Inferior parietal cortex (tissue), 1 donor: ENCODE measurements at regions not wholly inside any gene's neighbourhood (a gene's known extent, or its start where the extent isn't known, plus 50 kb on each side); places are given as distances from the start of the nearest gene placed in this dataset.

Experiments used
- DNase-seq: peaks from one replicate; pipeline ENCODE4 v3.0.0-alpha.2; 2016; ENCODE audit errors: extremely low spot score

DNA sequence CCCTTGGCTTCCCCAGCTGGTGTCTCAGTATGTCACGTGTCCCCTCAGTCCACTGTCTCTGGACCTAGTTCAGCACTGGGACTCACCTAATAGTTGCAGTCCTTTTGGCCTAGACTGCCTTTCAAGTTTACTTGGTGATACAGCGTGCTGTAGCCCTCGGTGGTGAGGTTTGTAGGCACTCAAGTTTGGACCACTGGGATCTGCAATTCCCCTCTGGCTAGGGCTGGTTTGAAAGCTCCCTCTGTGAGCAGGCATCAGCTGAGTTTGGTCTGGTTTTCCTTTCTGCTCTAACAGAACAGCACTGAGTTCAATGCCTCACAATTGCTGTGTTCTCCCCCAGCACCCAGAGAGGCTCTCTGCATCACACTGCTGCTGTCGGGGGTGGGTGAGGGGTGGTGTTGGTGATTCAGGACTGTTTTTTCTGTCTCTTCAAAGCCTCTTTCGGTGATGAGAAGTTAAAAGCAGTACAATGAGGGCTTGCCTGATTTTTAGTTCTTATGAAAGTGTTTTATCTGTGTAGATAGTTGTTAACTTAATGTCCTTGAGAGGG lies 494.2 kb downstream of the TDRD15 start:
- no peak for DNase-seq

DNA sequence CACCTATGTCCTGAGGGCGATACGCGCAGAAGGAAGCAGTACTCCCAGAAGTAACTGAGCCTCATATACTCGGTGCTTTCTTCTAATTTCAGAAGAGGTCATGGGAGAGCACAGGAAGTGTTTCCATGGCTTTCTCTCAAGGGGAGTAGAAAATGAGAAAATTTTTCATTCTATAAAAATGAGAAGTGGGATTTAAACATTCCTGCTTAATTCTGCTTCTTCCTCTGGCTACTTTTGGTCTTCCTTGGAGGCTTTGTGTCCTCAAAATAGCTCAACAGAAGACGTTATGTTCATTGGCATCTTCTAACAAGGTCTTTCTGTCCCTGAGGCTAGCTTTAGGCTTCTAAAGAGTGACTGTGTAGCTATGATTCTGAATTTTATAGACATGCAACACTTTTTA lies 497.0 kb downstream of the TDRD15 start:
- no peak for DNase-seq

DNA sequence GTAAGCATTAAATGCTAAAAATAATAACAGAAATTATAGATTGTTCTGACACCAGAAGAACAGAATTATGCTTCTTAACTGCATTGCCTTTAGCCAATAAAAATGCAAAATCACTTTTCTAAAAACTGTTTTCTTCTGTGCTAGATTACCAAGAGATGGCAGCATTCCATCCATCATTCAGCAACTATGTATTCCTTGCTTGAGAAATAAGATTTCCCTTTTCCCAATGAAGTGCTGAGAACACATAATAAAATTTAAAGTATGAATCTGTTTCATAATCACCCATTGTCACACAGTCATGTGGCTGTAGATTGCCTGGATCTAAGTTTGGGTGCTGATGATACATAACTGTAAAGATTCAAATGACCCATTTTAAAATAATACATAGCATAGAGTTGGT lies 504.2 kb downstream of the TDRD15 start:
- peak; percentile 25 for DNase-seq

DNA sequence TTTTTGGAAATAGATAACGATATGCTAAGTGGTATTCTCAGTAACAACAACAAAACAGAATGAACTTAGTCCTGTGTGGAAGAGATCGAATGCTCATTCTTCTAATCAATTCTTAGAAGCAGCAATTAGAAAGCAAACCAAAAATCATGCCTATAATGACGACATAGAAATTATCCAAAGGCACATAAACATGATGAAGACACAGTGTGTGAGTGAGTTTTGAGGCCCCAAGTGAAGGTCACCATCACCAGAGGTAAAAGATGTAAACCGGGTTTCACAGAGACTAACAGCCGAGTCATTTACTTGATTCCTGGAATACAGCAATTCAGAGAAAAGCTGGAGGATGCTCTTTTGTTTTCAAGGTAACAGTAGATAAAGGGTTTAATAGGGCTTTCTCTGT lies 509.2 kb downstream of the TDRD15 start:
- DNase-seq: no peak

DNA sequence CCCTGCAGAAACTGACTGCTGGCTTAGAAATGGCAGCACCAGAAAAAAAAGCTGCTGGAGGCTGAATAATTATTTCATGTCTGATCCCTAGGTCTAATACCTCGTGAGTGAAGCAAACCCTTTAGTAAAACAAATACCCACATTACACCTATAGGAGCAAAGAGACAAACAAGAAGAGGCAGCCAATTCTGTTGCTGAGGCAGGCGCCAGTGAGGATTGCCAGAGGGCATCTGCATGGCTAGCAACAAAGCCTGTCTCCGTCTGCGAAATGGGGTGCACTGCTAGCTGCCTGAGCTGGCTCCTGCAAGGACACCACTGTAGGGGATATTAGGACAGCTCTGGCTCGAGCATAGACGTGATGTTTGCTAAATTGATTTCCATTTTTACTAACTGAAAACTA lies 509.7 kb downstream of the TDRD15 start:
- no peak for DNase-seq

DNA sequence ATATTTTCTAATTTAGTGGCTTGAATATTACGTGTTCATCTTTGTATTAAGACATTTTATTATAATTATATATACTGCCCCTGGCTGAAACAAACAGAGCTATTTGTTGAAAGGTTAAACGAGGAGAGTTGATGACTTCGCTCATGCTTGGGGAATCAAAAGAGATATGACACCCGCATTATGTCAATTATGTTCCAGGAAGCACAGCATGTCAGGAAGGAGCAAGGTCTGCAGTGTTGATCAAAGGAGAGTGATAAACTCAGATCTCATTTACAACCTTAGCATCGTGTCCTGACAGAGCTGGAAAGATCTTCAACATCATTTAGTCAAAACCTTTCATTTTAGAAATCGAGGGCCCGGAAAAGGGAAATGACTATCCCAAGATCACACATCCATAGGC lies 510.1 kb downstream of the TDRD15 start:
- DNase-seq: no peak

GRCh38 chr2:21640046-21640445 lies 516.3 kb downstream of the TDRD15 start:
- DNase-seq: no peak

- no peak for DNase-seq
Measured at GRCh38 chr2:21642647-21643046, 518.9 kb downstream of the TDRD15 start.

GRCh38 chr2:21643180-21643579 lies 519.4 kb downstream of the TDRD15 start:
- DNase-seq: no peak

GRCh38 chr2:21644266-21644665 lies 520.5 kb downstream of the TDRD15 start:
- DNase-seq: no peak

- no peak for DNase-seq
Measured at GRCh38 chr2:21646345-21646744, 522.6 kb downstream of the TDRD15 start.

- no peak for DNase-seq
Measured at GRCh38 chr2:21650569-21650968, 526.8 kb downstream of the TDRD15 start.

DNA sequence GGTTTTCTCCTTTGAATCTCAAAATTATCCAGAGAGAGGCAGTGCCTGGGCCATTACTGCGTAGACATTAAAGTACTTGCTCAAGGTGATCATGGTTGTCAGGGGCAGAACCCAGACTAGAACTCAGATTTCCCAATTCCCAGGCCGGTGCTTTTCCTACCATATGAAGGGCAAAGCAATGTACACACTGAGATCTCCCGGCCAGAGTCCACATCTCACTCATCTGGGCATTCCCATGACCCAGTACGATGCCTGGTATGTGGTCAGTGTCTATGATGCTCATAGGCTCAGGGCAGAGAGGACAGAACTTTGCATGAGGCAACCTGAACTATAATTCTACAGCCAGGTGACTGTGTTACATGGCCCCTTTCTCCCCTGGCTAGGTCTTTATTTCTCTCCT lies 531.4 kb downstream of the TDRD15 start:
- DNase-seq: no peak

DNA sequence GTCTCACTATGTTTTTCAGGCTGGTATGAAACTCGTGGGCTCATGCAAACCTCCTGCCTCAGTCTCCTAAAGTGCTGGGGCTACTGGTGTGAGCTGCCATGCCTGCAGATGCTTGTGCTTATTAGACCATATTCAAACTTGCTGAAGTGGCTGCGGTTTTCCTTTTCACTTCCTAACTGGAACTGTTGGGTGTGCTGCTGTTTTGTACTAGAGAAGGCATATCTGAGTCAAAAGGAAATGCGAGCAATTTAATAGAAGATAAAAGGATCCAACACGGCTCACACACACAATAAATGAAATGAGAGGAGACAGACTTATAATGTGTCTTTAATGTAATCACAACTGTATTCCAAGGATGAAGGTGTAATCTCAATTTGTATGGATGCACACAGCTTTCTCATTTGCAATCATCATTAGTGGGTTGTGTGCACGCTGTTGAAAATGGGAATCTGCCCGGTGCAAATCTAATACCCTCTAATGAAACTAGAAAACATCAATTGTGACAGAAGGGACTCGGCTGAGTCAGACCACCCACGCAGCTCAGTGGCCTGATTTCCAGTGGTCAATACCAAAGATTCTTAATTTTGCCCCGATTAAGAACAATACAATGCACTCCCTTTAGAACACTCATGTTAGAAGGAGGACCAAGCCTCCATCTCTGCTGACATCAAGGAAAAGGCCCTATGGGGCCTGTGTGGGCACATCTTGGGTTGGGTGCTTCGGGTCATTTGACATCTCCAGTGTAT lies 532.7 kb downstream of the TDRD15 start:
- DNase-seq: no peak

DNA sequence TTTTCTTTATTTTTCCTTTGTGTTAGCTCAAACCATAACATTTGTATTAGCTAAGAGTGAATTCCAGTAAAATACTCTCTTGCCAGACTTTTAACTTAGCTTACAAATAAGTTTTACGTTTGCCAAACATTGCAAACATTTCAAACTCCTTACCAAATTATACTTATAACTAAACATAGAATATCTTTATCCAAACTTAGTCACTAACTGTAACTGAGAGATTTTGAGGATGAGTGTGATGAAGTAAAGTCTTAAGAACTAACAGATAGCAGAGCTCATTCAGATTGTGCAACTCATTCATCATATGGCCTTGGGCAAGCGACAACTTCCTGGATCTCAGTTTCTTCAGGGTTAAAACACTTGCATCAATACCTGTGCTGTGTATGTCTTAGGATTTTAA lies 533.7 kb downstream of the TDRD15 start:
- DNase-seq: no peak

DNA sequence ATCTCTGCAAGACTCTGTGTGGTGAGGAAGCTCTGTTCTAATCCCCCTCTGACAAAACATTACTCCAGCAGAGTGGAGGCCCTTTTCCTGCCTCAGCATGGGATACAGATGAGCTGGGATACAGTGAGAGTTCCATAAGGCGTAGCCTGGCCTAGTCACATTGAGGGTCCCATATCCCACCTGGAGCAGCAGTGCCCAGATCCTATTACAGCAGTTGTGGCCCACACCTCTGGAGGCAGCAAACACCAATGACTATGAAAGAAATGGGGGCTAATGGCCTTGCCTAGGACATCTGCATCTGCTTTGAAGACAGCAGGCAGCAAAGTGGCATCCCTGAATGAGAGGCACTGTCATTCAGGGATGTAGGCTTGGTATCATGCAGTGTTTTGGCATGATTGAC lies 534.5 kb downstream of the TDRD15 start:
- DNase-seq: no peak

- no peak for DNase-seq
Measured at GRCh38 chr2:21658907-21659477, 535.2 kb downstream of the TDRD15 start.

DNA sequence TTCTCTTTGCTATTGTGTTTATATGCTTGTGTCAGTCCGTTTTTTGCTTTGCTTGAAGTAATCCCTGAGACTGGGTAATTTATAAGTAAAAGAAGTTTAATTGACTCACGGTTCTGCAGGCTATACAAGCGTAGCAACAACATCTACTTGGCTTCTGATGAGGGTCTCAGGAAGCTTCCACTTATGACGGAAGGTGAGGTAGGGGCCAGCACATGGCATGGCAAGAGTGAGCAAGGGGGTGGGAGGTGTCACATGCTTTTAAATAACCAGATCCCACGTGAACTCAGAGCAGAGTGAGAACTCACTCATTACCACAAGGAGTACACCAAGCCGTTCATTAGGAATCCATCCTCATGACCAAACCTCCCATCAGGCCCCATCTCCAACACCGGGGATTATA lies 540.3 kb downstream of the TDRD15 start:
- no peak for DNase-seq

GRCh38 chr2:21667638-21668037 lies 543.9 kb downstream of the TDRD15 start:
- DNase-seq: no peak

DNA sequence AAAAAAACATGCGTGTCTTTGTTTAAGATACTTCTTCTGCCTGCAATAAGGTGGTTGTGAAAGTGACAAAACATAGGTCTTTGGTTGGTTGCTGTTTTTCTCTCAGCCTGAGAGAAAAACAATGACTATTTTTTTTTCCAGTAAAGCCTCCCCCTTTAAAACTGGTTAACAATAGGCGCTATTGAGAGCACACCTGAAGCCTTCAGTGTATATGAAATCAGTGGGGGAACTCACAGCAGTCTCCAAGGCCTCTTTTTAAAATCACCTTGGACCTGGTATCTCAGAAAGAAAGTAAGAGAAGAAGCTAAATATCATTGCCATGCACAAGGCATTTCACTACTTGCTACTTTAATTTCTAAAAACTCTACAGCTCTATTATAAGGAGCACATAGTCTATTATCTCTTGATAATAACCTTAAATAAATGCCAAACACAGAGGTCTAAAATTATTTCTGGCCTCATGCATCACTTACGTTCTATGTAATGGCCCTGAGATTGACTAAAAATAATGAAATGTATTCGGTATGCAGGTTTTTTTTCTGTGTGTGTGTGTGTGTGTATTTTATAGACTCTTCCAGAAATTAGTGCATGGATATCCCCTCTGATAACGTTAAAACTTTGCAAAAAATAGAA lies 544.4 kb downstream of the TDRD15 start:
- DNase-seq: no peak

GRCh38 chr2:21676041-21676440 lies 552.3 kb downstream of the TDRD15 start:
- DNase-seq: no peak

DNA sequence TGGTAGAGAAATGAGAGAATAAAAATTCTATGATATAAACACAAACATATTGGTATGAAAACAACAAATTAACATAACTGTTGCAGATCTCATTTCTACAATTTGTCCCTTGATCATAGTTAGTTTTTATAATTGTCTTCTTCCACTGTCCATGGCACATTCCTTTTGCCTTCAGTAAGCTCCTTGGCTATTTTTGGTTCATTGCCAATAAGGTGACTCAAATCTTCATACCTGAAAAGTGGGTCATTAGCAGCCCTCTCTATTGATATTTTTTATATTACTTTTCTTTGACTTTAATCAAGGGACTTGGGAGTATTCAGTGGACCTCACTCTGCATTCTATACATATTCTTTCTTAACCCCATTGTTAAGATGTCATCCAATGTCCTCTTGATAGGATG lies 552.9 kb downstream of the TDRD15 start:
- no peak for DNase-seq

GRCh38 chr2:21683838-21684237 lies 560.1 kb downstream of the TDRD15 start:
- DNase-seq: no peak
